Prostate gland (tissue), 2 donors: ENCODE measurements at regions not wholly inside any gene's neighbourhood (a gene's known extent, or its start where the extent isn't known, plus 50 kb on each side); places are given as distances from the start of the nearest gene placed in this dataset.

Experiments
- CTCF ChIP-seq, 4 experiments: fragments of 200-600 bp in 2 of 4; fragments of 450-650 bp in 2 of 4; sonication (generic) in 2 of 4; IDR thresholded peaks; 1 replicate in 3 of 4; 2 replicates in 1 of 4; pipeline ENCODE4 v1.5.1; 2016 to 2019; ENCODE audit warnings: antibody characterized with exemption in 4 of 4, mild to moderate bottlenecking in 2 of 4, moderate library complexity in 2 of 4
- POLR2A ChIP-seq: fragments of 450-650 bp; IDR thresholded peaks from one replicate; pipeline ENCODE4 v1.6.1; 2016; ENCODE audit warnings: antibody characterized with exemption, mild to moderate bottlenecking
- POLR2AphosphoS5 ChIP-seq: sonication (generic); formaldehyde crosslinking; IDR thresholded peaks from one replicate; pipeline ENCODE4 v1.6.1; 2017; ENCODE audit warnings: antibody characterized with exemption

- no peak for TF ChIP-seq CTCF (IDR thresholded peaks at IDR 0.05)
- no peak for TF ChIP-seq POLR2AphosphoS5
- TF ChIP-seq POLR2A = no peak
Measured at GRCh38 chr3:20324664-20325478, 138.9 kb upstream of the SGO1 start.
